SK-N-SH (cell line): ENCODE measurements at regions not wholly inside any gene's neighbourhood (a gene's known extent, or its start where the extent isn't known, plus 50 kb on each side); places are given as distances from the start of the nearest gene placed in this dataset.
A peak's percentile ranks its signal among the peaks of the same experiment; 100 is the strongest.

Experiments
- CTCF ChIA-PET: fragments of 300-600, 350-600 bp; formaldehyde crosslinking; extraction: SDS; loops from one replicate; lab custom pipeline; 2021; lab: Yijun Ruan, JAX
- POLR2A ChIA-PET: fragments of 350-600 bp; sonication (Branson Sonifier 250); formaldehyde crosslinking; extraction: SDS; loops from one replicate; lab custom pipeline; 2020; ENCODE audit warnings: antibody characterized with exemption, inconsistent platforms; lab: Yijun Ruan, JAX
- DNase-seq: peaks from one replicate; pipeline ENCODE4 v3.0.0; 2012
- H2AFZ ChIP-seq: fragments of 200-600 bp; sonication (generic); 2 replicates; pipeline ENCODE4 v1.8.1; 2016; ENCODE audit warnings: antibody characterized with exemption, mild to moderate bottlenecking, low read depth
- H3F3A ChIP-seq: fragments of 200-600 bp; sonication (generic); replicated peaks from 2 replicates; pipeline ENCODE3; 2016; ENCODE audit warnings: antibody characterized with exemption, mild to moderate bottlenecking; ENCODE audit not compliant: insufficient read depth
- H3K27ac ChIP-seq, 2 experiments: fragments of 200-500 bp in 1 of 2; fragments of 200-600 bp in 1 of 2; sonication (Bioruptor generic) in 1 of 2; sonication (generic), shearing (Covaris generic) in 1 of 2; 2 replicates each; pipeline versions ENCODE4 v1.5.1 to v1.6.1; 2014 to 2016; ENCODE audit warnings: low read depth in 2 of 2, inconsistent platforms in 1 of 2, low read length in 1 of 2, mild to moderate bottlenecking in 1 of 2, mixed read lengths in 1 of 2
- H3K27me3 ChIP-seq: fragments of 200-600 bp; sonication (generic), shearing (Covaris generic); 2 replicates; pipeline ENCODE4 v1.6.1; 2016; ENCODE audit warnings: mixed run types; ENCODE audit not compliant: insufficient read depth
- H3K36me3 ChIP-seq, 2 experiments: fragments of 200-500 bp in 1 of 2; fragments of 200-600 bp in 1 of 2; sonication (Bioruptor generic) in 1 of 2; sonication (generic) in 1 of 2; replicated peaks in 1 of 2; 2 replicates each; pipeline versions ENCODE3 to v1.5.1; 2014 to 2016; ENCODE audit warnings: low read length in 1 of 2, mild to moderate bottlenecking in 1 of 2; ENCODE audit not compliant: insufficient read depth in 2 of 2, control insufficient read depth in 1 of 2
- H3K4me1 ChIP-seq, 2 experiments: fragments of 200-500 bp in 1 of 2; fragments of 200-600 bp in 1 of 2; sonication (Bioruptor generic) in 1 of 2; sonication (generic), shearing (Covaris generic) in 1 of 2; 2 replicates each; pipeline versions ENCODE4 v1.5.1 to v1.6.1; 2014 to 2016; ENCODE audit warnings: low read depth in 1 of 2, low read length in 1 of 2, mixed run types in 1 of 2; ENCODE audit not compliant: insufficient read depth in 2 of 2, control insufficient read depth in 1 of 2
- H3K4me2 ChIP-seq: fragments of 200-600 bp; sonication (generic), shearing (Covaris generic); 2 replicates; pipeline ENCODE4 v1.6.1; 2017; ENCODE audit warnings: mixed run types
- H3K4me3 ChIP-seq, 2 experiments: fragments of 200-500 bp in 1 of 2; fragments of 200-600 bp in 1 of 2; sonication (Bioruptor generic) in 1 of 2; sonication (generic), shearing (Covaris generic) in 1 of 2; 2 replicates each; pipeline versions ENCODE4 v1.5.1 to v1.8.1; 2014 to 2016; ENCODE audit warnings: low read depth in 2 of 2, inconsistent platforms in 1 of 2, low read length in 1 of 2, mild to moderate bottlenecking in 1 of 2, mixed read lengths in 1 of 2, moderate library complexity in 1 of 2
- H3K79me2 ChIP-seq: fragments of 200-600 bp; sonication (generic); 2 replicates; pipeline ENCODE4 v1.8.1; 2017; ENCODE audit warnings: mild to moderate bottlenecking; ENCODE audit not compliant: insufficient read depth
- H3K9ac ChIP-seq: fragments of 200-600 bp; sonication (generic); 2 replicates; pipeline ENCODE4 v1.6.1; 2017; ENCODE audit warnings: mixed run types
- H3K9me2 ChIP-seq: fragments of 200-600 bp; sonication (generic); 2 replicates; pipeline ENCODE4 v1.6.1; 2017; ENCODE audit warnings: mixed run types
- H3K9me3 ChIP-seq: fragments of 200-600 bp; sonication (generic); 2 replicates; pipeline ENCODE4 v1.6.1; 2017; ENCODE audit warnings: mixed run types, mild to moderate bottlenecking, moderate library complexity
- H4K20me1 ChIP-seq: fragments of 200-600 bp; sonication (generic); 2 replicates; pipeline ENCODE4 v1.6.1; 2017; ENCODE audit warnings: mild to moderate bottlenecking, mixed run types; ENCODE audit not compliant: insufficient read depth
- ELF1 ChIP-seq: IDR thresholded peaks from 2 replicates; pipeline ENCODE4 v1.4.0; 2012
- EZH2phosphoT487 ChIP-seq: fragments of 200-600 bp; sonication (generic); IDR thresholded peaks from 2 replicates; pipeline ENCODE4 v1.6.1; 2017; ENCODE audit warnings: low read depth, mixed run types, mild to moderate bottlenecking, antibody characterized with exemption, moderate library complexity, borderline replicate concordance
- FOSL2 ChIP-seq: IDR thresholded peaks from 2 replicates; pipeline ENCODE4 v1.4.0; 2012; ENCODE audit warnings: low read depth, mild to moderate bottlenecking, moderate library complexity, borderline replicate concordance
- GABPA ChIP-seq: IDR thresholded peaks from 2 replicates; pipeline ENCODE4 v1.4.0; 2012; ENCODE audit warnings: low read depth, mild to moderate bottlenecking
- JUND ChIP-seq: IDR thresholded peaks from 2 replicates; pipeline ENCODE4 v1.4.0; 2012
- MEF2A ChIP-seq: IDR thresholded peaks from 2 replicates; pipeline ENCODE4 v1.4.0; 2012; ENCODE audit warnings: low read depth, borderline replicate concordance
- NFIC ChIP-seq: IDR thresholded peaks from 2 replicates; pipeline ENCODE4 v1.4.0; 2012; ENCODE audit warnings: borderline replicate concordance
- NRF1 ChIP-seq: IDR thresholded peaks from 2 replicates; pipeline ENCODE4 v1.6.1; 2012; ENCODE audit warnings: low read depth, mild to moderate bottlenecking, low read length
- RAD21 ChIP-seq: IDR thresholded peaks from 2 replicates; pipeline ENCODE4 v1.6.1; 2012; ENCODE audit warnings: mild to moderate bottlenecking, low read length
- RCOR1 ChIP-seq: fragments of 150-350 bp; IDR thresholded peaks from 2 replicates; pipeline ENCODE4 v1.6.1; 2017; ENCODE audit warnings: antibody characterized with exemption, low read length
- REST ChIP-seq: IDR thresholded peaks from 2 replicates; pipeline ENCODE4 v1.6.1; 2012; ENCODE audit warnings: mild to moderate bottlenecking, low read depth, low read length, moderate library complexity
- SIN3A ChIP-seq: IDR thresholded peaks from 2 replicates; pipeline ENCODE4 v1.6.1; 2012; ENCODE audit warnings: low read depth, mild to moderate bottlenecking, low read length, moderate library complexity, borderline replicate concordance
- TCF12 ChIP-seq: IDR thresholded peaks from 2 replicates; pipeline ENCODE4 v1.4.0; 2012
- USF1 ChIP-seq: IDR thresholded peaks from 2 replicates; pipeline ENCODE4 v1.4.0; 2012; ENCODE audit warnings: low read depth, borderline replicate concordance
- USF2 ChIP-seq: fragments of 150-350 bp; IDR thresholded peaks from 2 replicates; pipeline ENCODE4 v1.6.1; 2017; ENCODE audit warnings: antibody characterized with exemption, low read length, low read depth, borderline replicate concordance
- WGBS: methylation state at CpG from one replicate; pipeline ENCODE4 v1.1.6; 2017; ENCODE audit warnings: low lambda C conversion rate; 5-methylcytosine and 5-hydroxymethylcytosine counted together

GRCh38 chr22:23408321-23408720 lies 171.8 kb downstream of the IGLL1 start:
- POLR2A ChIA-PET: no interaction called here
- H3F3A ChIP-seq: peaks cover 5% of the 10 kb centered on the region
- peak overlapping the region in 1 of 2 experiments; percentile 44; a peak in 1 of 4 replicates for H3K27ac ChIP-seq
- H2AFZ ChIP-seq: no peak overlapping the region
- no peaks in the 10 kb centered on the region for H3K27me3 ChIP-seq
- H3K9ac ChIP-seq: no peak overlapping the region
- no peaks in the 10 kb centered on the region for H3K9me3 ChIP-seq
- no peaks in the 10 kb centered on the region for H3K36me3 ChIP-seq
- H3K79me2 ChIP-seq: no peaks in the 10 kb centered on the region
- CTCF ChIA-PET: interaction anchor here (1.1 to 1.3 kb wide), 2 partner anchors 22 to 183 kb away, joined by 3 to 4 read pairs; no protein-coding TSS in a partner anchor
- peak overlapping the region; percentile 49; the same call in 1 of the 2 replicates for H3K4me2 ChIP-seq
- H4K20me1 ChIP-seq: no peaks in the 10 kb centered on the region
- no peak overlapping the region for H3K4me3 ChIP-seq
- DNase-seq: no peak
- no peaks in the 10 kb centered on the region for H3K9me2 ChIP-seq
- peaks cover 0 to 18% of the 10 kb centered on the region in 2 experiments; a peak in 1 of 4 replicates for H3K4me1 ChIP-seq
- TF ChIP-seq REST: no peak
- TF ChIP-seq RAD21: no peak
- TF ChIP-seq TCF12: peak; percentile 54
- no peak for TF ChIP-seq EZH2phosphoT487
- TF ChIP-seq RCOR1: no peak
- no peak for TF ChIP-seq USF2
- no peak for TF ChIP-seq ELF1
- no peak for TF ChIP-seq GABPA
- no peak for TF ChIP-seq SIN3A
- no peak for TF ChIP-seq FOSL2
- no peak for TF ChIP-seq NRF1
- TF ChIP-seq MEF2A: no peak
- TF ChIP-seq USF1: no peak
- peak; percentile 16; the same call in 1 of the 2 replicates for TF ChIP-seq JUND
- peak; percentile 60 for TF ChIP-seq NFIC
- WGBS: 12% methylated on average over 2 of the region's 2 CpGs
